ENCODE measurements at regions not wholly inside any gene's neighbourhood (a gene's known extent, or its start where the extent isn't known, plus 50 kb on each side); places are given as distances from the start of the nearest gene placed in this dataset.

DNA sequence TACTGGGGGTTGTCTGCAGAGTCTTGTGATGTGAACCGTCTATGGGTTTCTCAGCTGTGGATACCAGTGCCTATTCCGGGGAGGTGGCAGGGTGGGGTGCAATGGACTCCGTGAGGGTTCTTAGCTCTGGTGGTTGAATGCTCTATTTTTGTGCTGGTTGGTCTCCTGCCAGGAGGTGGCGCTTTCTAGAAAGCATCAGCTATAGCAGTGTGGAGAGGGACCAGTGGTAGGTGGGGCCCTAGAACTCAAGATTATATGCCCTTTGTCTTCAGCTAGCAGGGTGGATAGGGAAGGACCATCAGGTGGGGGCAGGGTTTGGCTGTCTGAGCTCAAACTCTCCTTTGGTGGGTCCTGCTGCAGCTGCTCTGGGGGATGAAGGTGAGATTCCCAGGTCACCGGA is 127.3 kb upstream of the PLD5 start:
- no peaks in the 10 kb centered on the region for H3K36me3 Mint-ChIP-seq
- H3K27ac Mint-ChIP-seq, result no peak overlapping the region
- no peaks in the 10 kb centered on the region for H3K27me3 ChIP-seq (ENCODE audit: control insufficient read depth in 2 of 2, insufficient read depth in 2 of 2, low read length in 2 of 2)
- H3K9me3 ChIP-seq (replicated peaks in 1 of 2; ENCODE audit: control insufficient read depth in 1 of 2, insufficient read depth in 1 of 2, low read length in 2 of 2), result peaks cover 0 to 10% of the 10 kb centered on the region in 2 donors
- H3K4me3 ChIP-seq (replicated peaks in 1 of 3; ENCODE audit: low read depth in 2 of 3, low read length in 3 of 3), result no peak overlapping the region
- no peak overlapping the region for H3K27ac ChIP-seq (ENCODE audit: low read depth in 1 of 2, low read length in 2 of 2)
- H3K9me3 Mint-ChIP-seq, result peaks cover 0 to 19% (median 2%) of the 10 kb centered on the region in 7 donors
- H3K4me1 Mint-ChIP-seq, result no peaks in the 10 kb centered on the region
- H3K79me2 ChIP-seq (ENCODE audit: insufficient read depth, low read length), result no peaks in the 10 kb centered on the region
- H3K9ac ChIP-seq (ENCODE audit: insufficient read depth, low read length, poor library complexity, severe bottlenecking), result no peak overlapping the region
- H4K20me1 ChIP-seq (ENCODE audit: insufficient read depth, low read length), result no peaks in the 10 kb centered on the region
- WGBS (ENCODE audit: insufficient coverage), result 36% methylated on average over 5 of the region's 5 CpGs
- no peaks in the 10 kb centered on the region for H3K36me3 ChIP-seq (replicated peaks in 1 of 2; ENCODE audit: control insufficient read depth in 1 of 2, insufficient read depth in 2 of 2, low read length in 2 of 2)
- no peak for DNase-seq
- peaks cover 0 to 1% (median 0%) of the 10 kb centered on the region in 3 donors for H3K27me3 Mint-ChIP-seq (ENCODE audit: low read depth in 3 of 3)
- H3K4me1 ChIP-seq (ENCODE audit: control insufficient read depth in 1 of 2, insufficient read depth in 2 of 2, low read length in 2 of 2), result no peaks in the 10 kb centered on the region
- TF ChIP-seq, protein P1, sequence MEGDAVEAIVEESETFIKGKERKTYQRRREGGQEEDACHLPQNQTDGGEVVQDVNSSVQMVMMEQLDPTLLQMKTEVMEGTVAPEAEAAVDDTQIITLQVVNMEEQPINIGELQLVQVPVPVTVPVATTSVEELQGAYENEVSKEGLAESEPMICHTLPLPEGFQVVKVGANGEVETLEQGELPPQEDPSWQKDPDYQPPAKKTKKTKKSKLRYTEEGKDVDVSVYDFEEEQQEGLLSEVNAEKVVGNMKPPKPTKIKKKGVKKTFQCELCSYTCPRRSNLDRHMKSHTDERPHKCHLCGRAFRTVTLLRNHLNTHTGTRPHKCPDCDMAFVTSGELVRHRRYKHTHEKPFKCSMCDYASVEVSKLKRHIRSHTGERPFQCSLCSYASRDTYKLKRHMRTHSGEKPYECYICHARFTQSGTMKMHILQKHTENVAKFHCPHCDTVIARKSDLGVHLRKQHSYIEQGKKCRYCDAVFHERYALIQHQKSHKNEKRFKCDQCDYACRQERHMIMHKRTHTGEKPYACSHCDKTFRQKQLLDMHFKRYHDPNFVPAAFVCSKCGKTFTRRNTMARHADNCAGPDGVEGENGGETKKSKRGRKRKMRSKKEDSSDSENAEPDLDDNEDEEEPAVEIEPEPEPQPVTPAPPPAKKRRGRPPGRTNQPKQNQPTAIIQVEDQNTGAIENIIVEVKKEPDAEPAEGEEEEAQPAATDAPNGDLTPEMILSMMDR (IDR thresholded peaks at IDR 0.05), result no peak
- intact Hi-C loops (cut with micrococcal nuclease), result no loop called here
- no peak overlapping the region for H3K4me2 ChIP-seq (replicated peaks; ENCODE audit: extremely low read depth, low read length, poor library complexity, severe bottlenecking)
- H3K4me3 Mint-ChIP-seq, result no peak overlapping the region
- no peak overlapping the region for H2AFZ ChIP-seq (ENCODE audit: insufficient read depth, low read depth, low read length, poor library complexity, severe bottlenecking)

GRCh38 chr1:242641461-242641860 is 117.0 kb upstream of the PLD5 start:
- H3K4me3 ChIP-seq (replicated peaks in 1 of 3; ENCODE audit: low read depth in 2 of 3, low read length in 3 of 3), result no peak overlapping the region
- H3K27ac ChIP-seq (ENCODE audit: low read depth in 1 of 2, low read length in 2 of 2), result no peak overlapping the region
- H3K36me3 Mint-ChIP-seq, result no peaks in the 10 kb centered on the region
- peaks cover 0 to 4% (median 3%) of the 10 kb centered on the region in 7 donors for H3K9me3 Mint-ChIP-seq
- H3K4me3 Mint-ChIP-seq, result no peak overlapping the region
- no peak for DNase-seq
- no peaks in the 10 kb centered on the region for H3K27me3 ChIP-seq (ENCODE audit: control insufficient read depth in 2 of 2, insufficient read depth in 2 of 2, low read length in 2 of 2)
- H3K36me3 ChIP-seq (replicated peaks in 1 of 2; ENCODE audit: control insufficient read depth in 1 of 2, insufficient read depth in 2 of 2, low read length in 2 of 2), result no peaks in the 10 kb centered on the region
- peaks cover 0 to 3% of the 10 kb centered on the region in 2 donors for H3K9me3 ChIP-seq (replicated peaks in 1 of 2; ENCODE audit: control insufficient read depth in 1 of 2, insufficient read depth in 1 of 2, low read length in 2 of 2)
- H3K27me3 Mint-ChIP-seq (ENCODE audit: low read depth in 3 of 3), result no peaks in the 10 kb centered on the region
- no peak overlapping the region for H2AFZ ChIP-seq (ENCODE audit: insufficient read depth, low read depth, low read length, poor library complexity, severe bottlenecking)
- TF ChIP-seq, protein P1 (IDR thresholded peaks at IDR 0.05), result no peak
- H3K79me2 ChIP-seq (ENCODE audit: insufficient read depth, low read length), result no peaks in the 10 kb centered on the region
- no CpG with 5 or more reads among the region's 3 CpGs for WGBS (ENCODE audit: insufficient coverage)
- no peak overlapping the region for H3K27ac Mint-ChIP-seq
- no peaks in the 10 kb centered on the region for H3K4me1 ChIP-seq (ENCODE audit: control insufficient read depth in 1 of 2, insufficient read depth in 2 of 2, low read length in 2 of 2)
- no peaks in the 10 kb centered on the region for H4K20me1 ChIP-seq (ENCODE audit: insufficient read depth, low read length)
- intact Hi-C loops (cut with micrococcal nuclease), result no loop called here
- no peak overlapping the region for H3K4me2 ChIP-seq (replicated peaks; ENCODE audit: extremely low read depth, low read length, poor library complexity, severe bottlenecking)
- no peaks in the 10 kb centered on the region for H3K4me1 Mint-ChIP-seq
- no peak overlapping the region for H3K9ac ChIP-seq (ENCODE audit: insufficient read depth, low read length, poor library complexity, severe bottlenecking)

Measured in CD14-positive monocyte (primary cell).